Lower leg skin (tissue), 4 donors: ENCODE measurements at regions not wholly inside any gene's neighbourhood (a gene's known extent, or its start where the extent isn't known, plus 50 kb on each side); places are given as distances from the start of the nearest gene placed in this dataset.

Experiments used
- DNase-seq, 2 donors: peaks; one replicate each; pipeline ENCODE4 v3.0.0-alpha.2; 2019; ENCODE audit warnings: low spot score in 2 of 2
- H3K4me3 ChIP-seq: fragments of 200-600 bp; sonication (generic); 2 replicates; pipeline ENCODE4 v1.5.1; 2017; ENCODE audit warnings: mild to moderate bottlenecking, low read depth; ENCODE audit not compliant: poor library complexity, severe bottlenecking
- CTCF ChIP-seq, 3 donors: fragments of 450-650 bp; IDR thresholded peaks; one replicate each; pipeline ENCODE4 v1.5.1; 2016; ENCODE audit warnings: antibody characterized with exemption in 3 of 3, mild to moderate bottlenecking in 3 of 3, moderate library complexity in 2 of 3
- POLR2A ChIP-seq, 2 donors: fragments of 450-650 bp; IDR thresholded peaks; one replicate each; pipeline ENCODE4 v1.6.1; 2016 to 2017; ENCODE audit warnings: antibody characterized with exemption in 2 of 2, mild to moderate bottlenecking in 1 of 2, moderate library complexity in 1 of 2
- WGBS, 2 donors: methylation state at CpG; one replicate each; pipeline ENCODE4 v1.1.5; 2018; 5-methylcytosine and 5-hydroxymethylcytosine counted together
- intact Hi-C: fragments of 100-400 bp; cut with DNase I; formaldehyde crosslinking; loops from one replicate; pipeline ENCODE4 v1.15.0; 2023; ENCODE audit warnings: low total_unique reads

GRCh38 chr13:89916551-89916950 is 1430.9 kb upstream of the MIR17HG start:
- H3K4me3 ChIP-seq, result no peak overlapping the region
- no peak for DNase-seq
- intact Hi-C loops, result no loop called here
- TF ChIP-seq CTCF (IDR thresholded peaks at IDR 0.05) (no peak), POLR2A (IDR thresholded peaks at IDR 0.05) (no peak)
- 68 to 77% methylated on average over 2 of the region's 2 CpGs for WGBS, 2 donors

DNA sequence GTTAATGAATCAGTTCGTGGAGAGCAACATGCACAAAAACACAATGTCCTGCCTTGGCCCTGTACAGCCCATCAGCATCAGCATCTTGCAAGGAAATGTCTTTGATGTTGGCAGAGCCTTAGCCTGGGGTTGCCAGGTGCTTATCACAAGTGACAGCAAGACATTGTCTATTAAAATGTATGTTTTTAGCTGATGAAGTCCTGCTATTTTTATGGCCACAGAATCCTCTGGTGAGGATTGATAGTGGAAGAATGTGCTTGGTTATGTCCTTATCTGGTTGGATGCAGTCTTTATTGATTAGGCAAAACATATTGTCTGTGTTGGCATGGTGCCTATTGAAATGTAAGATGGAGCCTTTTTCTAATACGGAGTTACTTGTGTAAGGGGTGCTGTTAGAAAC is 1427.0 kb upstream of the MIR17HG start:
- DNase-seq, result no peak
- WGBS, 2 donors, result 59 to 68% methylated on average over 2 of the region's 2 CpGs
- TF ChIP-seq POLR2A (IDR thresholded peaks at IDR 0.05) (no peak), CTCF (IDR thresholded peaks at IDR 0.05) (no peak)
- intact Hi-C loops, result no loop called here
- H3K4me3 ChIP-seq, result no peak overlapping the region

- DNase-seq, result no peak
- TF ChIP-seq POLR2A (IDR thresholded peaks at IDR 0.05), result no peak
- no peak for TF ChIP-seq CTCF (IDR thresholded peaks at IDR 0.05)
- 83 to 90% methylated on average over 2 of the region's 2 CpGs for WGBS, 2 donors
Observed at GRCh38 chr13:89923052-89923451, 1424.4 kb upstream of the MIR17HG start.

DNA sequence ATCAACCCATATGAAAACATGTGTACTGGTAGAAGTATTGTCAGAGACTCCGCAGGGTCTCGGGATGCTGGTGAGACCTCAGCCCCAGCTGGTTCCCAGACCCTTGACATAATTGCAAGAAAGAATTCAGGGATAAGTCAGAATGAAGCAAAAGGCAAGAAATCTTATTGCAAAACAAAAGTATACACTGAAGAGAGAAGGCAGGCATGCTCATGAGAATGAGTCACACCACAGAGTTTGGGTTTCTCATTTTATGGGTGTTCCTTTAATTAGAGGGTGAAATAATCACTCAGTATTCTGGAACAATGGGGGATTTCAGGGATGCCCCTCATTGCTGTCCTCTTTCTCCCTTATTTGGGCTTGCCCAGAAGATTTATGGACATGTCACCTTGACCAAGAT is 1423.8 kb upstream of the MIR17HG start:
- WGBS, 2 donors, result 82 to 88% methylated on average over 2 of the region's 2 CpGs
- no peak for DNase-seq
- intact Hi-C loops, result no loop called here

More at GRCh38 chr13:89923052-89923451, 1424.4 kb upstream of the MIR17HG start:
- intact Hi-C loops, result no loop called here
- H3K4me3 ChIP-seq, result no peak overlapping the region

DNA sequence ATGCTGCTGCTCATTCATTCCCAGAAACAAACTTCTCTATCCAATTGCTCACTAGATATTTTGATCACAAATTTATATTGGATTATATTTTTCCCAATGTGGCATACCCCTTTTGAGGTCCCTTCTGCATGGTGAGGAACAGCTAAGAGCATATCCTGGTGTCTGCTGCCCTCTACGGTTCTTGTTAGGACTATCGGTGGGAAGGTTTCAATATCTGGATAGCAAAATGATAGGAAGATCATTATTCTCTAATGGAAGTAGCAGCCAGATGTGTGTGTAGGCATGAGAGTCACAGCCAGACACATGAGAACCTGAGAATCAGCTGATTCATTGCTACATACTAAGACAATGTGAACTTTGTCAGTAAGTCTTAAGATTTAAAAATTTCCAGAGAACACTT is 1422.4 kb upstream of the MIR17HG start:
- TF ChIP-seq POLR2A (IDR thresholded peaks at IDR 0.05) (no peak), CTCF (IDR thresholded peaks at IDR 0.05) (no peak)
- intact Hi-C loops, result no loop called here
- no peak for DNase-seq
- WGBS, 2 donors, result 49 to 52% methylated on average over 2 of the region's 2 CpGs
- H3K4me3 ChIP-seq, result no peak overlapping the region

More for the DNA sequence above, 1423.8 kb upstream of the MIR17HG start:
- H3K4me3 ChIP-seq, result no peak overlapping the region
- TF ChIP-seq CTCF (IDR thresholded peaks at IDR 0.05) (no peak), POLR2A (IDR thresholded peaks at IDR 0.05) (no peak)

- no peak for DNase-seq
- no peak for TF ChIP-seq POLR2A (IDR thresholded peaks at IDR 0.05)
- TF ChIP-seq CTCF (IDR thresholded peaks at IDR 0.05), result no peak
- 69 to 81% methylated on average over 2 of the region's 2 CpGs for WGBS, 2 donors
- no peak overlapping the region for H3K4me3 ChIP-seq
- intact Hi-C loops, result no loop called here
Observed at GRCh38 chr13:89930861-89931260, 1416.6 kb upstream of the MIR17HG start.
